ENCODE measurements at regions not wholly inside any gene's neighbourhood (a gene's known extent, or its start where the extent isn't known, plus 50 kb on each side); places are given as distances from the start of the nearest gene placed in this dataset.

- no peak for TF ChIP-seq EZH2 (IDR thresholded peaks at IDR 0.05; ENCODE audit: borderline replicate concordance, low read depth, low read length, severe bottlenecking)
- TF ChIP-seq JUN (IDR thresholded peaks at IDR 0.05; ENCODE audit: borderline replicate concordance, insufficient read depth, insufficient read length, low read depth) = no peak
- TF ChIP-seq, protein P1, sequence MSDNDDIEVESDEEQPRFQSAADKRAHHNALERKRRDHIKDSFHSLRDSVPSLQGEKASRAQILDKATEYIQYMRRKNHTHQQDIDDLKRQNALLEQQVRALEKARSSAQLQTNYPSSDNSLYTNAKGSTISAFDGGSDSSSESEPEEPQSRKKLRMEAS (IDR thresholded peaks at IDR 0.05; ENCODE audit: insufficient read depth, insufficient read length) = no peak
- no peak for TF ChIP-seq POLR2A (IDR thresholded peaks at IDR 0.05; ENCODE audit: low read depth, low read length)
- TF ChIP-seq MYC (IDR thresholded peaks at IDR 0.05; ENCODE audit: low read depth, low read length) = no peak
- TF ChIP-seq CTCF (IDR thresholded peaks at IDR 0.05; ENCODE audit: extremely low read depth in 1 of 2, insufficient read depth in 1 of 2, low read depth in 1 of 2, low read length in 2 of 2) = no peak
- TF ChIP-seq GATA2 (IDR thresholded peaks at IDR 0.05; ENCODE audit: insufficient read depth, insufficient read length, low read depth, low read length) = no peak
- TF ChIP-seq POLR2AphosphoS5 (IDR thresholded peaks at IDR 0.05; ENCODE audit: insufficient read depth, low read depth, low read length) = no peak
- no peak for TF ChIP-seq FOS (IDR thresholded peaks at IDR 0.05; ENCODE audit: borderline replicate concordance, insufficient read depth, low read length)
- dilution Hi-C loops (cut with MboI; ENCODE audit: extremely low pct_ligation_motif_present, low sequenced_read_pairs) (no loop called here), intact Hi-C loops (cut with micrococcal nuclease) (no loop called here)
- no peak for FAIRE-seq
- H3K4me2 ChIP-seq (ENCODE audit: insufficient read depth, low read length) = no peak overlapping the region
- H3K9me3 ChIP-seq (replicated peaks; ENCODE audit: control insufficient read depth, insufficient read depth, low read length) = no peaks in the 10 kb centered on the region
- H3K79me2 ChIP-seq (ENCODE audit: control insufficient read depth, insufficient read depth, low read length) = no peaks in the 10 kb centered on the region
- no peak for DNase-seq (ENCODE audit: low read depth, low spot score)
- no peaks in the 10 kb centered on the region for H3K27me3 ChIP-seq (ENCODE audit: control insufficient read depth in 2 of 2, insufficient read depth in 2 of 2, low read length in 2 of 2)
- no peak overlapping the region for H3K9ac ChIP-seq (replicated peaks; ENCODE audit: extremely low read depth, insufficient read depth, low read length)
- no peak overlapping the region for H2AFZ ChIP-seq (ENCODE audit: low read depth, low read length)
- no peaks in the 10 kb centered on the region for H3K9me1 ChIP-seq (replicated peaks; ENCODE audit: control insufficient read depth, extremely low read depth, insufficient read depth, low read length)
- H4K20me1 ChIP-seq (replicated peaks; ENCODE audit: control insufficient read depth, extremely low read depth, insufficient read depth, low read length) = no peaks in the 10 kb centered on the region
- H3K4me3 ChIP-seq (replicated peaks in 1 of 3; ENCODE audit: insufficient read depth in 1 of 3, low read depth in 1 of 3, low read length in 3 of 3) = no peak overlapping the region
- no peaks in the 10 kb centered on the region for H3K36me3 ChIP-seq (ENCODE audit: control insufficient read depth in 2 of 2, extremely low read depth in 1 of 2, insufficient read depth in 2 of 2, low read length in 2 of 2)
- ChIA-PET POLR2A (no interaction called here), CTCF (no interaction called here)
- BruUV-seq (replicated peaks) = no TSS peak
- peaks cover 5% of the 10 kb centered on the region for H3K4me1 ChIP-seq (ENCODE audit: control insufficient read depth, extremely low read depth, insufficient read depth, low read length)
- H3K27ac ChIP-seq (ENCODE audit: insufficient read depth, low read depth, low read length) = no peak overlapping the region
These were observed 86.7 kb upstream of the PTHLH start for GRCh38 chr12:28059220-28059619.
